ENCODE measurements at regions not wholly inside any gene's neighbourhood (a gene's known extent, or its start where the extent isn't known, plus 50 kb on each side); places are given as distances from the start of the nearest gene placed in this dataset.

GRCh38 chr3:40972350-40972749 lies 227.0 kb upstream of the CTNNB1 start:
- no peaks in the 10 kb centered on the region for H3K36me3 ChIP-seq
- H3K9me3 ChIP-seq: no peaks in the 10 kb centered on the region
- peaks cover 15 to 21% of the 10 kb centered on the region in 2 donors for H3K4me1 ChIP-seq
- no peak for TF ChIP-seq POLR2AphosphoS5 (IDR thresholded peaks at IDR 0.05)
- no peak for TF ChIP-seq POLR2A (IDR thresholded peaks at IDR 0.05)
- TF ChIP-seq CTCF (IDR thresholded peaks at IDR 0.05): no peak
- intact Hi-C loops (cut with DNase I; ENCODE audit: low total_unique reads): no loop called here
- H3K27me3 ChIP-seq: no peaks in the 10 kb centered on the region
- DNase-seq (ENCODE audit: low spot score in 2 of 2): no peak
- H3K4me3 ChIP-seq: no peak overlapping the region
- H3K27ac ChIP-seq: peak overlapping the region; percentile 76 to 90

- no peak for DNase-seq (ENCODE audit: low spot score in 2 of 2)
- intact Hi-C loops (cut with DNase I; ENCODE audit: low total_unique reads): no loop called here
- TF ChIP-seq CTCF (IDR thresholded peaks at IDR 0.05) (no peak), POLR2A (IDR thresholded peaks at IDR 0.05) (no peak), POLR2AphosphoS5 (IDR thresholded peaks at IDR 0.05) (no peak)
- Histone ChIP-seq H3K4me1 (peaks cover 15 to 21% of the 10 kb centered on the region in 2 donors), H3K27ac (peak overlapping the region; percentile 13 to 29), H3K9me3 (no peaks in the 10 kb centered on the region), H3K4me3 (no peak overlapping the region), H3K27me3 (no peaks in the 10 kb centered on the region), H3K36me3 (no peaks in the 10 kb centered on the region)
Measured at GRCh38 chr3:40973141-40973540, 226.2 kb upstream of the CTNNB1 start.

GRCh38 chr3:40975711-40976121 lies 223.6 kb upstream of the CTNNB1 start:
- H3K27me3 ChIP-seq: no peaks in the 10 kb centered on the region
- no peak overlapping the region for H3K4me3 ChIP-seq
- no peak for TF ChIP-seq POLR2AphosphoS5 (IDR thresholded peaks at IDR 0.05)
- TF ChIP-seq CTCF (IDR thresholded peaks at IDR 0.05): no peak
- no peak for TF ChIP-seq POLR2A (IDR thresholded peaks at IDR 0.05)
- H3K27ac ChIP-seq: peak overlapping the region; percentile 42 to 48
- intact Hi-C loops (cut with DNase I; ENCODE audit: low total_unique reads): no loop called here
- no peaks in the 10 kb centered on the region for H3K9me3 ChIP-seq
- no peak for DNase-seq (ENCODE audit: low spot score in 2 of 2)
- H3K4me1 ChIP-seq: peaks cover 14 to 20% of the 10 kb centered on the region in 2 donors
- H3K36me3 ChIP-seq: no peaks in the 10 kb centered on the region

GRCh38 chr3:40976241-40976640 lies 223.1 kb upstream of the CTNNB1 start:
- H3K9me3 ChIP-seq: no peaks in the 10 kb centered on the region
- H3K4me1 ChIP-seq: peaks cover 8 to 14% of the 10 kb centered on the region in 2 donors
- peak overlapping the region; percentile 42 to 48 for H3K27ac ChIP-seq
- no peaks in the 10 kb centered on the region for H3K36me3 ChIP-seq
- H3K4me3 ChIP-seq: no peak overlapping the region
- no peaks in the 10 kb centered on the region for H3K27me3 ChIP-seq
- TF ChIP-seq CTCF (IDR thresholded peaks at IDR 0.05) (no peak), POLR2A (IDR thresholded peaks at IDR 0.05) (no peak), POLR2AphosphoS5 (IDR thresholded peaks at IDR 0.05) (no peak)
- no peak for DNase-seq (ENCODE audit: low spot score in 2 of 2)
- intact Hi-C loops (cut with DNase I; ENCODE audit: low total_unique reads): no loop called here

GRCh38 chr3:40978442-40978841 lies 220.9 kb upstream of the CTNNB1 start:
- Histone ChIP-seq H3K27me3 (no peaks in the 10 kb centered on the region), H3K4me3 (no peak overlapping the region), H3K9me3 (no peaks in the 10 kb centered on the region), H3K4me1 (no peaks in the 10 kb centered on the region), H3K36me3 (no peaks in the 10 kb centered on the region), H3K27ac (no peak overlapping the region)
- intact Hi-C loops (cut with DNase I; ENCODE audit: low total_unique reads): no loop called here
- DNase-seq (ENCODE audit: low spot score in 2 of 2): no peak
- TF ChIP-seq CTCF (IDR thresholded peaks at IDR 0.05): no peak
- TF ChIP-seq POLR2AphosphoS5 (IDR thresholded peaks at IDR 0.05): no peak
- no peak for TF ChIP-seq POLR2A (IDR thresholded peaks at IDR 0.05)

Data from breast epithelium (tissue), 4 donors.